Endothelial cell (in vitro differentiated cells): ENCODE measurements at regions not wholly inside any gene's neighbourhood (a gene's known extent, or its start where the extent isn't known, plus 50 kb on each side); places are given as distances from the start of the nearest gene placed in this dataset.

Source experiments
- DNase-seq: peaks from one replicate; pipeline ENCODE4 v3.0.0; 2021; ENCODE audit warnings: low spot score
- H3K27ac Mint-ChIP-seq: one replicate; pipeline ENCODE4 v1.8.0; 2021; ENCODE audit warnings: mixed read lengths, inconsistent platforms; ENCODE audit not compliant: unreplicated experiment
- H3K27me3 Mint-ChIP-seq: one replicate; pipeline ENCODE4 v1.8.0; 2021; ENCODE audit warnings: mild to moderate bottlenecking, moderate library complexity, mixed read lengths, inconsistent platforms; ENCODE audit not compliant: unreplicated experiment
- H3K36me3 Mint-ChIP-seq: one replicate; pipeline ENCODE4 v1.8.0; 2021; ENCODE audit warnings: mild to moderate bottlenecking, low read depth, mixed read lengths, inconsistent platforms; ENCODE audit not compliant: unreplicated experiment
- H3K4me1 Mint-ChIP-seq: one replicate; pipeline ENCODE4 v1.8.0; 2021; ENCODE audit warnings: mild to moderate bottlenecking, mixed read lengths, inconsistent platforms; ENCODE audit not compliant: unreplicated experiment
- H3K4me3 Mint-ChIP-seq: one replicate; pipeline ENCODE4 v1.8.0; 2021; ENCODE audit warnings: mild to moderate bottlenecking, mixed read lengths, inconsistent platforms; ENCODE audit not compliant: unreplicated experiment
- H3K9me3 Mint-ChIP-seq: one replicate; pipeline ENCODE4 v1.8.0; 2021; ENCODE audit warnings: mixed read lengths, inconsistent platforms; ENCODE audit not compliant: unreplicated experiment
- CTCF ChIP-seq: fragments of 200-600 bp; sonication (generic); IDR thresholded peaks from one replicate; pipeline ENCODE4 v1.5.0; 2021; ENCODE audit warnings: antibody characterized with exemption; ENCODE audit not compliant: unreplicated experiment

- peaks cover under 1% of the 10 kb centered on the region for H3K4me1 Mint-ChIP-seq
- no peaks in the 10 kb centered on the region for H3K36me3 Mint-ChIP-seq
- no peak for DNase-seq
- no peaks in the 10 kb centered on the region for H3K27me3 Mint-ChIP-seq
- H3K4me3 Mint-ChIP-seq, result no peak overlapping the region
- H3K9me3 Mint-ChIP-seq, result no peaks in the 10 kb centered on the region
- no peak for TF ChIP-seq CTCF
- no peak overlapping the region for H3K27ac Mint-ChIP-seq
Observed at GRCh38 chr6:9978480-9978879, 436.4 kb downstream of the TFAP2A start.

GRCh38 chr6:9977411-9977810 lies 437.5 kb downstream of the TFAP2A start:
- Mint-ChIP-seq H3K27me3 (no peaks in the 10 kb centered on the region), H3K9me3 (no peaks in the 10 kb centered on the region), H3K27ac (no peak overlapping the region), H3K4me1 (peaks cover 2% of the 10 kb centered on the region), H3K4me3 (no peak overlapping the region), H3K36me3 (no peaks in the 10 kb centered on the region)
- no peak for DNase-seq
- TF ChIP-seq CTCF, result no peak

GRCh38 chr6:9961646-9962045 lies 453.2 kb downstream of the TFAP2A start:
- DNase-seq, result no peak
- no peak overlapping the region for H3K27ac Mint-ChIP-seq
- no peak overlapping the region for H3K4me3 Mint-ChIP-seq
- no peaks in the 10 kb centered on the region for H3K27me3 Mint-ChIP-seq
- no peaks in the 10 kb centered on the region for H3K9me3 Mint-ChIP-seq
- no peaks in the 10 kb centered on the region for H3K4me1 Mint-ChIP-seq
- no peaks in the 10 kb centered on the region for H3K36me3 Mint-ChIP-seq
- no peak for TF ChIP-seq CTCF

GRCh38 chr6:9957215-9957759 lies 457.6 kb downstream of the TFAP2A start:
- Mint-ChIP-seq H3K4me3 (no peak overlapping the region), H3K4me1 (no peaks in the 10 kb centered on the region), H3K36me3 (no peaks in the 10 kb centered on the region), H3K9me3 (no peaks in the 10 kb centered on the region), H3K27ac (no peak overlapping the region), H3K27me3 (peaks cover 1% of the 10 kb centered on the region)
- DNase-seq, result no peak
- TF ChIP-seq CTCF, result no peak

- DNase-seq, result no peak
- no peaks in the 10 kb centered on the region for H3K36me3 Mint-ChIP-seq
- no peaks in the 10 kb centered on the region for H3K4me1 Mint-ChIP-seq
- TF ChIP-seq CTCF, result no peak
- no peak overlapping the region for H3K4me3 Mint-ChIP-seq
- no peaks in the 10 kb centered on the region for H3K27me3 Mint-ChIP-seq
- no peaks in the 10 kb centered on the region for H3K9me3 Mint-ChIP-seq
- H3K27ac Mint-ChIP-seq, result no peak overlapping the region
Observed at GRCh38 chr6:9948678-9949077, 466.2 kb downstream of the TFAP2A start.
